ENCODE measurements at regions not wholly inside any gene's neighbourhood (a gene's known extent, or its start where the extent isn't known, plus 50 kb on each side); places are given as distances from the start of the nearest gene placed in this dataset.

- H3K27me3 ChIP-seq (ENCODE audit: control insufficient read depth, insufficient read depth, low read length), result no peaks in the 10 kb centered on the region
- H2BK15ac ChIP-seq (ENCODE audit: low read depth, low read length), result no peak overlapping the region
- H3K9me3 ChIP-seq (ENCODE audit: control insufficient read depth, insufficient read depth, low read length), result peaks cover 5% of the 10 kb centered on the region; the same call in 1 of the 2 replicates
- no peak overlapping the region for H3K9ac ChIP-seq (ENCODE audit: low read depth, low read length)
- no peak overlapping the region for H3K4me3 ChIP-seq (ENCODE audit: insufficient read depth, low read depth, low read length)
- no peaks in the 10 kb centered on the region for H3K9me1 ChIP-seq (ENCODE audit: insufficient read depth, low read length)
- no CpG with 5 or more reads among the region's 1 CpG for WGBS, 2 experiments (ENCODE audit: extremely low coverage in 2 of 2, insufficient read length in 1 of 2)
- H4K8ac ChIP-seq (ENCODE audit: low read depth in 2 of 2, low read length in 2 of 2), result no peak overlapping the region
- ChIA-PET CTCF (no interaction called here), POLR2A (ENCODE audit: unreplicated experiment) (no interaction called here)
- H4K91ac ChIP-seq (ENCODE audit: insufficient read depth, low read depth, low read length), result no peak overlapping the region
- no peak for TF ChIP-seq SMC3 (IDR thresholded peaks at IDR 0.05; ENCODE audit: low read depth, low read length)
- TF ChIP-seq RCOR1 (IDR thresholded peaks at IDR 0.05; ENCODE audit: insufficient replicate concordance, low read length), result no peak
- no peak for TF ChIP-seq MAZ (IDR thresholded peaks at IDR 0.05; ENCODE audit: borderline replicate concordance, low read depth, low read length)
- TF ChIP-seq POLR2A (IDR thresholded peaks at IDR 0.05; ENCODE audit: low read depth, low read length), result no peak
- no peak for TF ChIP-seq CEBPB (IDR thresholded peaks at IDR 0.05; ENCODE audit: low read depth, low read length)
- no peak for TF ChIP-seq MXI1 (IDR thresholded peaks at IDR 0.05; ENCODE audit: borderline replicate concordance, low read depth, low read length)
- TF ChIP-seq BHLHE40 (IDR thresholded peaks at IDR 0.05; ENCODE audit: low read depth, low read length), result no peak
- TF ChIP-seq RFX5 (IDR thresholded peaks at IDR 0.05; ENCODE audit: low read depth, low read length), result no peak
- TF ChIP-seq NFE2L2 (IDR thresholded peaks at IDR 0.05; ENCODE audit: low read depth, low read length), result no peak
- no peak for TF ChIP-seq MAFK (IDR thresholded peaks at IDR 0.05; ENCODE audit: low read depth, low read length)
- TF ChIP-seq FOS (IDR thresholded peaks at IDR 0.05; ENCODE audit: low read depth, low read length), result no peak
- no peak for TF ChIP-seq RAD21 (IDR thresholded peaks at IDR 0.05; ENCODE audit: low read length)
- no peak for TF ChIP-seq USF2 (IDR thresholded peaks at IDR 0.05; ENCODE audit: low read depth, low read length)
- no peak for TF ChIP-seq CHD1 (IDR thresholded peaks at IDR 0.05; ENCODE audit: low read depth, low read length)
- no peak overlapping the region for H3K23ac ChIP-seq (ENCODE audit: low read depth, low read length)
- H3K18ac ChIP-seq (ENCODE audit: low read depth, low read length), result no peak overlapping the region
- no peak overlapping the region for H3K14ac ChIP-seq (replicated peaks; ENCODE audit: low read depth, low read length)
- BruUV-seq (replicated peaks), result no TSS peak
- ATAC-seq (ENCODE audit: low read depth) (no peak), DNase-seq (no peak)
- H3K79me1 ChIP-seq (ENCODE audit: low read depth in 1 of 2, low read length in 2 of 2), result no peaks in the 10 kb centered on the region
- intact Hi-C loops (cut with micrococcal nuclease) (loop anchor here (10.0 kb wide), 1 partner anchor 63 kb away; no protein-coding TSS in a partner anchor), in situ Hi-C loops (cut with MboI; ENCODE audit: low sequenced_read_pairs) (no loop called here), dilution Hi-C loops (cut with HindIII; ENCODE audit: low sequenced_read_pairs, unreplicated experiment) (no loop called here)
- H3K4me2 ChIP-seq (ENCODE audit: low read depth, low read length), result no peak overlapping the region
- H2BK120ac ChIP-seq (ENCODE audit: low read depth, low read length), result no peak overlapping the region
- no peak overlapping the region for H2BK20ac ChIP-seq (ENCODE audit: low read depth, low read length)
- no peaks in the 10 kb centered on the region for H4K20me1 ChIP-seq (ENCODE audit: insufficient read depth, low read length)
- H3K56ac ChIP-seq (ENCODE audit: extremely low read depth, insufficient read depth, low read length), result no peak overlapping the region
- H2BK5ac ChIP-seq (ENCODE audit: low read depth, low read length, poor library complexity, severe bottlenecking), result no peak overlapping the region
- H2AK5ac ChIP-seq (ENCODE audit: low read depth, low read length), result no peak overlapping the region
- H3K36me3 ChIP-seq (ENCODE audit: control insufficient read depth, insufficient read depth, low read length), result no peaks in the 10 kb centered on the region
- H4K5ac ChIP-seq (ENCODE audit: low read depth, low read length), result no peak overlapping the region
- H3K4me1 ChIP-seq (ENCODE audit: control insufficient read depth, insufficient read depth, low read length), result no peaks in the 10 kb centered on the region
- H2AK9ac ChIP-seq (replicated peaks; ENCODE audit: low read depth, low read length, poor library complexity), result no peak overlapping the region
- no peak overlapping the region for H3K27ac ChIP-seq (ENCODE audit: insufficient read depth, low read length)
- no peak overlapping the region for H3K4ac ChIP-seq (ENCODE audit: low read depth, low read length)
- H2AFZ ChIP-seq (replicated peaks; ENCODE audit: low read length, poor library complexity), result no peak overlapping the region
Measured at GRCh38 chr7:156568258-156568657, 72.3 kb upstream of the RNF32 start.
